Hepatocyte (in vitro differentiated cells): ENCODE measurements at regions not wholly inside any gene's neighbourhood (a gene's known extent, or its start where the extent isn't known, plus 50 kb on each side); places are given as distances from the start of the nearest gene placed in this dataset.

Experiments
- DNase-seq: peaks from one replicate; pipeline ENCODE4 v3.0.0-alpha.2; 2016; ENCODE audit warnings: low spot score
- H2AFZ ChIP-seq: fragments of 200-600 bp; sonication (generic); 2 replicates; pipeline ENCODE4 v1.6.0; 2016; ENCODE audit warnings: antibody characterized with exemption, mild to moderate bottlenecking
- H3K27ac ChIP-seq: fragments of 200-600 bp; sonication (generic); 2 replicates; pipeline ENCODE4 v1.5.1; 2016; ENCODE audit warnings: mild to moderate bottlenecking
- H3K27me3 ChIP-seq: fragments of 200-600 bp; sonication (generic); 2 replicates; pipeline ENCODE4 v1.6.1; 2016
- H3K36me3 ChIP-seq: fragments of 200-600 bp; sonication (generic); replicated peaks from 2 replicates; pipeline ENCODE4 v1.5.1; 2016; ENCODE audit warnings: low read depth; ENCODE audit not compliant: insufficient read depth
- H3K4me1 ChIP-seq: fragments of 200-600 bp; sonication (generic); 2 replicates; pipeline ENCODE4 v1.5.1; 2016; ENCODE audit warnings: mild to moderate bottlenecking, moderate library complexity; ENCODE audit not compliant: insufficient read depth
- H3K4me2 ChIP-seq: fragments of 200-600 bp; sonication (generic); 2 replicates; pipeline ENCODE4 v1.6.0; 2016
- H3K4me3 ChIP-seq: fragments of 200-600 bp; sonication (generic); 2 replicates; pipeline ENCODE4 v1.5.1; 2016; ENCODE audit warnings: mild to moderate bottlenecking
- H3K79me2 ChIP-seq: fragments of 200-600 bp; sonication (generic); 2 replicates; pipeline ENCODE4 v1.6.0; 2017; ENCODE audit warnings: mild to moderate bottlenecking
- H3K9me2 ChIP-seq: fragments of 200-600 bp; sonication (generic); replicated peaks from 2 replicates; pipeline ENCODE4 v1.6.0; 2017; ENCODE audit warnings: mild to moderate bottlenecking; ENCODE audit not compliant: insufficient read depth
- H3K9me3 ChIP-seq: fragments of 200-600 bp; sonication (generic); 2 replicates; pipeline ENCODE4 v1.5.1; 2016; ENCODE audit warnings: low read depth, mild to moderate bottlenecking
- H4K20me1 ChIP-seq: fragments of 200-600 bp; sonication (generic); 2 replicates; pipeline ENCODE4 v1.6.0; 2016; ENCODE audit warnings: mild to moderate bottlenecking; ENCODE audit not compliant: insufficient read depth, poor library complexity, severe bottlenecking
- EZH2 ChIP-seq: fragments of 200-600 bp; sonication (generic); IDR thresholded peaks from 2 replicates; pipeline ENCODE4 v1.6.1; 2016; ENCODE audit warnings: antibody characterized with exemption, mild to moderate bottlenecking, borderline replicate concordance
- EZH2phosphoT487 ChIP-seq: fragments of 200-600 bp; sonication (generic); IDR thresholded peaks from one replicate; pipeline ENCODE4 v1.6.1; 2018; ENCODE audit warnings: antibody characterized with exemption, mild to moderate bottlenecking, low read depth, moderate library complexity; ENCODE audit not compliant: unreplicated experiment, severe bottlenecking
- WGBS: methylation state at CpG from one replicate; pipeline ENCODE4 v1.1.6; 2016; ENCODE audit warnings: low lambda C conversion rate; ENCODE audit errors: missing lambda C conversion rate; 5-methylcytosine and 5-hydroxymethylcytosine counted together
- TF ChIP-seq, protein P1 (sequence below): fragments of 200-600 bp; sonication (generic); IDR thresholded peaks from 2 replicates; pipeline ENCODE4 v1.5.1; 2016; ENCODE audit warnings: antibody characterized with exemption, mild to moderate bottlenecking; ENCODE audit not compliant: poor library complexity

- no peak overlapping the region for H3K4me2 ChIP-seq
These were observed 88.4 kb upstream of the SLC7A11 start for GRCh38 chr4:138330531-138330930.

DNA sequence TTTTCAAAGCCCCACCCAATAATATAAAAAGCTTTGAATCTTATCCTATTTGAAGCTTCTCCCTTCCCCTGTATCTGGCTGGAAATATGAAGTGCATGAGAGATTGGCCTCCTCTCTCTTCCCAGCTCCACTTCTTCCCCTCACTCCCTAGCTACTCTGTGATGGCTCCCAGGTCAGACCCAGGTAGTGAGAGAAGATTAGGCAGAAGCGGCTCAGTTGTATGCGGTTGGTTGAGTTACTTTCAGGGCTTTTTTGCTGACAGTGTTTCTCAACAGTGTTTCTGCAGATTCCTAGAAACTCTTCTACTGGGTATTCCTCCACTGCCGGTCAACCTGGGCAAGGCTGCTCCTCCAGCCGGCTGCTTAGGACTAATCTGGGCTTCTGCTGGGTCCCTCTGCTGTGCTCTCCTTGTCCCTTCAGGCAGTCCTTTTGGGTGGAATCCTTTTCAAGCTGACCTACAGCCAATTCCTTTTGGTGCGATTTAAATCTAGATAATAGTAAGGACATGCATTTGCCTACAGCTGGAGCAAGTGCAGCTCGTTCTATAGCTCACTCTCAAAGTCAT, 87.4 kb upstream of the SLC7A11 start:
- 67% methylated on average over 6 of the region's 6 CpGs for WGBS
- H4K20me1 ChIP-seq, result no peaks in the 10 kb centered on the region

More at GRCh38 chr4:138330531-138330930, 88.4 kb upstream of the SLC7A11 start:
- no peaks in the 10 kb centered on the region for H3K36me3 ChIP-seq
- H3K4me1 ChIP-seq, result no peaks in the 10 kb centered on the region
- H3K9me3 ChIP-seq, result no peaks in the 10 kb centered on the region
- TF ChIP-seq, protein P1, sequence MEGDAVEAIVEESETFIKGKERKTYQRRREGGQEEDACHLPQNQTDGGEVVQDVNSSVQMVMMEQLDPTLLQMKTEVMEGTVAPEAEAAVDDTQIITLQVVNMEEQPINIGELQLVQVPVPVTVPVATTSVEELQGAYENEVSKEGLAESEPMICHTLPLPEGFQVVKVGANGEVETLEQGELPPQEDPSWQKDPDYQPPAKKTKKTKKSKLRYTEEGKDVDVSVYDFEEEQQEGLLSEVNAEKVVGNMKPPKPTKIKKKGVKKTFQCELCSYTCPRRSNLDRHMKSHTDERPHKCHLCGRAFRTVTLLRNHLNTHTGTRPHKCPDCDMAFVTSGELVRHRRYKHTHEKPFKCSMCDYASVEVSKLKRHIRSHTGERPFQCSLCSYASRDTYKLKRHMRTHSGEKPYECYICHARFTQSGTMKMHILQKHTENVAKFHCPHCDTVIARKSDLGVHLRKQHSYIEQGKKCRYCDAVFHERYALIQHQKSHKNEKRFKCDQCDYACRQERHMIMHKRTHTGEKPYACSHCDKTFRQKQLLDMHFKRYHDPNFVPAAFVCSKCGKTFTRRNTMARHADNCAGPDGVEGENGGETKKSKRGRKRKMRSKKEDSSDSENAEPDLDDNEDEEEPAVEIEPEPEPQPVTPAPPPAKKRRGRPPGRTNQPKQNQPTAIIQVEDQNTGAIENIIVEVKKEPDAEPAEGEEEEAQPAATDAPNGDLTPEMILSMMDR, result no peak
- TF ChIP-seq EZH2phosphoT487 (no peak), EZH2 (no peak)
- no peak overlapping the region for H2AFZ ChIP-seq
- no peaks in the 10 kb centered on the region for H3K9me2 ChIP-seq
- H3K27ac ChIP-seq, result no peak overlapping the region
- H3K27me3 ChIP-seq, result no peaks in the 10 kb centered on the region
- 40% methylated on average over 2 of the region's 2 CpGs for WGBS
- no peaks in the 10 kb centered on the region for H3K79me2 ChIP-seq
- H4K20me1 ChIP-seq, result no peaks in the 10 kb centered on the region
- DNase-seq, result no peak
- H3K4me3 ChIP-seq, result no peak overlapping the region

DNA sequence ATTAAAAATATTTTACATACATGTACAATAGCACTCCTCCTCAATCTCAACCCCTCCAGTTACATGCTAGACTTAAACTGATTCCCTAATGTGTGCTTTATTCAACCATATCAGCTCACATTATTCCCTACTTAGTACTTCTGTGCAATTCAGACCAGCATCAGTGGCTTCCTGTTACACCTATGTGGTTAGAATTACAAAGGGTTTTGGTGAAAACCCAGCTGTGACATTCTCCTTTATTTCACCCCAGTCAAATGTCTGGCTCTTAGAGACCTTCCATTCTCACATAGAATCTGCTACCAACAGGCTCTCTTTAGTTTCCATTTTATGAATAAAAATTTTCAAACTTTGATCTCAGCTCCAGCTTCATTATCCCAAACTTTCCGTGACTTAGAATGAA, 85.2 kb upstream of the SLC7A11 start:
- Histone ChIP-seq H3K4me1 (no peaks in the 10 kb centered on the region), H3K9me2 (no peaks in the 10 kb centered on the region), H3K4me3 (no peak overlapping the region), H3K79me2 (no peaks in the 10 kb centered on the region), H4K20me1 (no peaks in the 10 kb centered on the region), H3K27me3 (no peaks in the 10 kb centered on the region), H2AFZ (no peak overlapping the region), H3K36me3 (no peaks in the 10 kb centered on the region), H3K27ac (no peak overlapping the region), H3K9me3 (no peaks in the 10 kb centered on the region), H3K4me2 (no peak overlapping the region)
- WGBS, result 90% methylated on average over 1 of the region's 1 CpG
- TF ChIP-seq, protein P1, result no peak
- no peak for TF ChIP-seq EZH2
- DNase-seq, result no peak

More for the DNA sequence above, 87.4 kb upstream of the SLC7A11 start:
- H2AFZ ChIP-seq, result no peak overlapping the region
- no peaks in the 10 kb centered on the region for H3K9me2 ChIP-seq
- no peak overlapping the region for H3K4me3 ChIP-seq
- no peaks in the 10 kb centered on the region for H3K79me2 ChIP-seq
- no peaks in the 10 kb centered on the region for H3K9me3 ChIP-seq
- no peak overlapping the region for H3K27ac ChIP-seq
- TF ChIP-seq EZH2phosphoT487, result no peak
- TF ChIP-seq, protein P1, result no peak
- TF ChIP-seq EZH2, result no peak
- H3K4me1 ChIP-seq, result no peaks in the 10 kb centered on the region
- no peaks in the 10 kb centered on the region for H3K27me3 ChIP-seq
- no peak for DNase-seq
- no peak overlapping the region for H3K4me2 ChIP-seq
- no peaks in the 10 kb centered on the region for H3K36me3 ChIP-seq

DNA sequence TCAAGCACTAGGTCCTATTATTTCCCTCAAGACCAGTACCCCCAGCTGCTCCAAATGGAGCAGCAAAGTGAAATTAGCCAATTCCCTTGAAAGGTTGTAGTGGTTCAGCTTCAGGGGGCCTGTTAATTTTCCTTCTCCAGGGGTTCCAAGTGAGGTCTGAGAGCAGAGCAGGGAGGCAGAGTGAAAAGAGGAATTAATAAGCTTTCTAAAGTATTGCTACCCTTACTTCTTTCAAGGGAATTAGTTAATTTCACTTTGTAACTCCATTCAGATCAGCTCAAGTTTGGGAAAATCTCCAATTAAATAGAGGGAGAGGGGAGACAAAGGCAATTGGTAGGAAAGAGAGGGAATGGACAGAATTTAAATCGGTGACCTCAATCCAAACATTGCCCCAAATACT, 78.7 kb upstream of the SLC7A11 start:
- Histone ChIP-seq H2AFZ (no peak overlapping the region), H4K20me1 (no peaks in the 10 kb centered on the region)
- 100% methylated on average over 1 of the region's 1 CpG for WGBS

More for the DNA sequence above, 78.7 kb upstream of the SLC7A11 start:
- Histone ChIP-seq H3K27me3 (no peaks in the 10 kb centered on the region), H3K79me2 (no peaks in the 10 kb centered on the region), H3K4me2 (no peak overlapping the region), H3K4me3 (no peak overlapping the region), H3K4me1 (no peaks in the 10 kb centered on the region), H3K9me2 (no peaks in the 10 kb centered on the region), H3K9me3 (no peaks in the 10 kb centered on the region), H3K36me3 (no peaks in the 10 kb centered on the region), H3K27ac (no peak overlapping the region)
- DNase-seq, result no peak
- TF ChIP-seq EZH2phosphoT487 (no peak), EZH2 (no peak)
- TF ChIP-seq, protein P1, result no peak
